Esophagus squamous epithelium (tissue), 5 donors: ENCODE measurements at regions not wholly inside any gene's neighbourhood (a gene's known extent, or its start where the extent isn't known, plus 50 kb on each side); places are given as distances from the start of the nearest gene placed in this dataset.

Experiments
- DNase-seq: peaks from one replicate; lab custom pipeline; 2025; lab: John Stamatoyannopoulos, UW
- H3K27ac ChIP-seq, 4 donors: fragments of 200-600 bp; sonication (generic); one replicate each; pipeline ENCODE4 v1.5.1; 2016 to 2019; ENCODE audit warnings: mild to moderate bottlenecking in 1 of 4
- H3K27me3 ChIP-seq, 4 donors: fragments of 200-600 bp; sonication (generic); 1 replicate in 3 of 4; 2 replicates in 1 of 4; pipeline versions ENCODE4 v1.5.1 to v1.6.0; 2017 to 2021; ENCODE audit warnings: antibody characterized with exemption in 1 of 4
- H3K36me3 ChIP-seq, 3 donors: fragments of 200-600 bp; sonication (generic); one replicate each; pipeline ENCODE4 v1.5.1; 2016 to 2019
- H3K4me1 ChIP-seq, 3 donors: fragments of 200-600 bp; sonication (generic); one replicate each; pipeline ENCODE4 v1.5.1; 2017 to 2019
- H3K4me3 ChIP-seq, 4 donors: fragments of 200-600 bp; sonication (generic); 1 replicate in 3 of 4; 2 replicates in 1 of 4; pipeline ENCODE4 v1.5.1; 2016 to 2019; ENCODE audit warnings: mild to moderate bottlenecking in 2 of 4, moderate library complexity in 1 of 4
- H3K9me3 ChIP-seq, 3 donors: fragments of 200-600 bp; sonication (generic); one replicate each; pipeline ENCODE4 v1.5.1; 2016 to 2019
- CTCF ChIP-seq, 6 experiments: fragments of 450-650 bp in 4 of 6; fragments of 200-600 bp in 2 of 6; sonication (generic) in 2 of 6; IDR thresholded peaks; one replicate each; pipeline ENCODE4 v1.5.1; 2016 to 2019; ENCODE audit warnings: antibody characterized with exemption in 6 of 6, mild to moderate bottlenecking in 4 of 6, moderate library complexity in 4 of 6
- POLR2A ChIP-seq, 4 donors: fragments of 450-650 bp; IDR thresholded peaks; one replicate each; pipeline ENCODE4 v1.6.1; 2017; ENCODE audit warnings: antibody characterized with exemption in 4 of 4, mild to moderate bottlenecking in 4 of 4, moderate library complexity in 3 of 4
- WGBS, 2 donors: methylation state at CpG; one replicate each; pipeline ENCODE4 v1.1.5; 2018; 5-methylcytosine and 5-hydroxymethylcytosine counted together
- intact Hi-C: fragments of 100-400 bp; cut with DNase I; formaldehyde crosslinking; loops from one replicate; pipeline ENCODE4 v1.15.0; 2022
- donor health status: DM: yes; HTN: yes; CAD: no.

GRCh38 chrX:10380300-10380699 lies 223.5 kb downstream of the CLCN4 start:
- DNase-seq = no peak
- TF ChIP-seq POLR2A (IDR thresholded peaks at IDR 0.05) (no peak), CTCF (IDR thresholded peaks at IDR 0.05) (no peak)
- peaks cover 0 to 5% (median 0%) of the 10 kb centered on the region in 3 donors for H3K9me3 ChIP-seq
- H3K27ac ChIP-seq = no peak overlapping the region
- H3K4me1 ChIP-seq = peaks cover 0 to 20% (median 0%) of the 10 kb centered on the region in 3 donors
- no peaks in the 10 kb centered on the region for H3K36me3 ChIP-seq
- H3K27me3 ChIP-seq = no peaks in the 10 kb centered on the region
- H3K4me3 ChIP-seq = no peak overlapping the region
- intact Hi-C loops = no loop called here
- 59 to 94% methylated on average over 1 to 2 of the region's 2 CpGs for WGBS, 2 donors

GRCh38 chrX:10381193-10381592 lies 224.4 kb downstream of the CLCN4 start:
- H3K27ac ChIP-seq = peak overlapping the region in 2 of 4 donors; percentile 17 to 19
- no peaks in the 10 kb centered on the region for H3K27me3 ChIP-seq
- TF ChIP-seq POLR2A (IDR thresholded peaks at IDR 0.05) (no peak), CTCF (IDR thresholded peaks at IDR 0.05) (no peak)
- peaks cover 0 to 5% (median 0%) of the 10 kb centered on the region in 3 donors for H3K9me3 ChIP-seq
- H3K36me3 ChIP-seq = no peaks in the 10 kb centered on the region
- no peak for DNase-seq
- intact Hi-C loops = no loop called here
- no peak overlapping the region for H3K4me3 ChIP-seq
- WGBS, 2 donors = 10 to 45% methylated on average over 1 of the region's 1 CpG
- peaks cover 0 to 20% (median 0%) of the 10 kb centered on the region in 3 donors for H3K4me1 ChIP-seq

GRCh38 chrX:10387011-10387410 lies 230.2 kb downstream of the CLCN4 start:
- H3K27me3 ChIP-seq = no peaks in the 10 kb centered on the region
- H3K4me3 ChIP-seq = no peak overlapping the region
- no peak overlapping the region for H3K27ac ChIP-seq
- no peak for DNase-seq
- no peak for TF ChIP-seq CTCF (IDR thresholded peaks at IDR 0.05)
- TF ChIP-seq POLR2A (IDR thresholded peaks at IDR 0.05) = no peak
- H3K36me3 ChIP-seq = no peaks in the 10 kb centered on the region
- WGBS, 2 donors = 10 to 65% methylated on average over 1 of the region's 1 CpG
- H3K9me3 ChIP-seq = no peaks in the 10 kb centered on the region
- intact Hi-C loops = no loop called here
- peaks cover 0 to 4% (median 0%) of the 10 kb centered on the region in 3 donors for H3K4me1 ChIP-seq

- WGBS, 2 donors = 71 to 76% methylated on average over 4 of the region's 4 CpGs
- H3K9me3 ChIP-seq = no peaks in the 10 kb centered on the region
- no peak for DNase-seq
- no peak overlapping the region for H3K4me3 ChIP-seq
- intact Hi-C loops = no loop called here
- H3K4me1 ChIP-seq = no peaks in the 10 kb centered on the region
- H3K27me3 ChIP-seq = no peaks in the 10 kb centered on the region
- H3K27ac ChIP-seq = no peak overlapping the region
- no peaks in the 10 kb centered on the region for H3K36me3 ChIP-seq
- TF ChIP-seq CTCF (IDR thresholded peaks at IDR 0.05) = no peak
- TF ChIP-seq POLR2A (IDR thresholded peaks at IDR 0.05) = no peak
Measured at GRCh38 chrX:10390187-10390586, 230.2 kb downstream of the MID1 start.

GRCh38 chrX:10393241-10393640 lies 227.1 kb downstream of the MID1 start:
- H3K9me3 ChIP-seq = no peaks in the 10 kb centered on the region
- H3K4me3 ChIP-seq = no peak overlapping the region
- 73 to 81% methylated on average over 2 of the region's 3 CpGs for WGBS, 2 donors
- H3K27ac ChIP-seq = no peak overlapping the region
- intact Hi-C loops = no loop called here
- H3K4me1 ChIP-seq = no peaks in the 10 kb centered on the region
- DNase-seq = no peak
- H3K36me3 ChIP-seq = no peaks in the 10 kb centered on the region
- no peaks in the 10 kb centered on the region for H3K27me3 ChIP-seq
- TF ChIP-seq CTCF (IDR thresholded peaks at IDR 0.05) (no peak), POLR2A (IDR thresholded peaks at IDR 0.05) (no peak)
